GM21390 (cell line): ENCODE measurements at regions not wholly inside any gene's neighbourhood (a gene's known extent, or its start where the extent isn't known, plus 50 kb on each side); places are given as distances from the start of the nearest gene placed in this dataset.

Experiments used
- ATAC-seq: cut with Tn5 transposase; IDR thresholded peaks from one replicate; pipeline ENCODE4 v1.9.1; 2021; ENCODE audit not compliant: unreplicated experiment

GRCh38 chr10:3363311-3364045, 190.9 kb upstream of the PITRM1 start:
- ATAC-seq: no peak

DNA sequence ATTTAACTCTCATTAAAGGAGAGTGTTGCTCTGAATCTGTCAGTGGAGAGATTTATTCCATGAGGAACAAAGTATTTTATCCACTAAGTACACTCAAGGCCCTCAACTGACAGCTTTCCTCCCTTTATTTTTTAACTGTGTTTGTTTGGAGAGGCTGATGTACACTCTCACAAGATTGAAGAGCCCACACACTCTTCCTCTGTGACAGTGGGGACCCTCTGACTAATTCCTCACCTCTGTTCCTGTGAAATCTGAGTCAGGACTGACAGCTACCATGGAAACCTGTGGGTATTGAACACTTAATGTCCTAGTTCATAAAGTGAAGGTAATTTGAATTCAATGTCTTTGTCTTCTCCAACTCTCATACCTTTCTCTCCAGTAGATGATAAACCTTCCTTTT, 189.8 kb upstream of the PITRM1 start:
- no peak for ATAC-seq

DNA sequence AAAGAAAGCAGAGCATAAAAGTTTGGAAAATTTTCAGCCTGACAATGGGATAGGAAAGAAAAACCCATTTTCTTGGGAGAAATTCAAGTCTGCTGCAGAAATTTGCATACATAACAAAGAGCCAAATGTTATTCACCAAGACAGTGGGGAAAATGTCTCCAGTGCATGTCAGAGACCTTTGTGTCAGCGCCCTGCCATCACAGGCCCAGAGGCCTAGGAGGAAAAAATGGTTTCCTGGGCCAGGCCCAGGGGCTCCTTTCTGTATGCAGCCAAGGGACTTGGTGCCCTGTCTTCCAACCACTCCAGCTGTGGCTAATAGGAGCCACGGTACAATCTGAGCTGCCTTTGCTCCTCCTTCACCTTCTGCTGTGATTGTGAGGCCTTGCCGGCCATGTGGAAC, 189.1 kb upstream of the PITRM1 start:
- ATAC-seq: no peak

- no peak for ATAC-seq
These were observed 185.2 kb upstream of the PITRM1 start for GRCh38 chr10:3357737-3358136.

DNA sequence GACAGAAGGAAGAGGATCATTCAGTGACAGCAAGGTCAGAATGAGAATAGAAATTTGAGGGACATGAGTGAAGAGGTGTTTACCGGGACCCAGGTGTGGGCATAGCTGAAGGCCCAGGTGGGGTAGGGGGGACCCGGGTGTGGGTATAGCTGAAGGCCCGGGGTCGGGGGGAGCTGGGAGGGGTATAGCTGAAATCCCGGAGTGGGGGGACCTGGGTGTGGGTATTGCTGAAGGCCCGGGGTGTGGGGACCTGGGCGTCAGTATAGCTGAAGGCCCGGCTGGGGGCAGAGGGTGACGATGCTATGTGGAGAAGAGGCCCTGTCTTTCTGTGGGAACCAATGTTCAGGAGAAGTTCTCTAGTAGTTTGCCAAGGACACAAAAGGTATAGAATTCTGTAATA, 183.0 kb upstream of the PITRM1 start:
- no peak for ATAC-seq

DNA sequence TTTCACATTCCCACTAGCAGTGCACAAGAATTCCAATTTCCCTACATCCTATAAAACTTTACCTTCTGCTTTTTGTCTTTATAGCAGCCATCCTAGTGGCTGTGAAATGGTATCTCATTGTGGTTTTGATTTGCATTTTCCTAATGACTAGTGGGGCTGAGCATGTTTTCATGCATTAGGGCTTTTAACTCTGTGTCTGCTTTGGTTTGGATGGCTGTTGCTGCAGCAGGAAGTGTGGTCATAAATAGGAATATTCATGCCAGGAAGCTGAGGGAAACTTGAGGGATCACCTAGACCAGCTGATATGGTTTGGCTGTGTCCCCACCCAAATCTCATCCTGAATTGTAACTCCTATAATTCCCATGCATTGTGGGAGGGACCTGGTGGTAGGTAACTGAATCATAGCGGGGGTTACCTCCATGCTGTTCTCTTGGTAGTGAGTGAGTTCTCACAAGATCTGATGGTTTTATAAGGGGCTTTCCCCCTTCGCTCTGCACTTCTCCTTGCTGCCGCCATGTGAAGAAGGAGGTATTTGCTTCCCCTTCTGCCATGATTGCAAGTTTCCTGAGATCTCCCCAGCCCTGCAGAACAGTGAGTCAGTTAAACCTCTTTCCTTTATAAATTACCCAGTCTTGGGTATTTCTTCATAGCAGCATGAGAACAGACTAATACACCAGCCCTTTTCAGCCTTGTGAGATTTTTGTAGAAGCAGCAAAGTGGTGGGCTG, 181.8 kb upstream of the PITRM1 start:
- no peak for ATAC-seq

DNA sequence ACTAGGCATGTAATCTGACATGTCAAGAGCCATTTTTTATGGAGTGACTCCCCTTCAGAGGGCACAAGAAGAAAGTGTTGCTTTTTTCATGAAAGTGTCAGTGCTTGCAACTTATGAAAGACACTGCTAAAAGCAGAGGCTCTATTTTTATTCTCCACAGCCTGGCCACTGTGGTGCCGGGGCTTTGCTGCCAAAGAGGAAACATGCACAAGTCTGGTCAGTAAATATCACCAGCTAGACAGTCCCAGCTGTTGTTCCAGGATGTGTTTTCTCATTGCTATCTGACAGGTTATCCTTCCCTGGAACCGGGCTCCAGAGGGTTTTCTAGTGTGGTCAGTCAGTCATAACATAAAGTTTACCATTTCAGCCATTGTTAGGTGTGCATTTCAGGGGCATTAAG, 180.7 kb upstream of the PITRM1 start:
- ATAC-seq: no peak

GRCh38 chr10:3350617-3351258, 178.2 kb upstream of the PITRM1 start:
- no peak for ATAC-seq

GRCh38 chr10:3350205-3350604, 177.6 kb upstream of the PITRM1 start:
- no peak for ATAC-seq

DNA sequence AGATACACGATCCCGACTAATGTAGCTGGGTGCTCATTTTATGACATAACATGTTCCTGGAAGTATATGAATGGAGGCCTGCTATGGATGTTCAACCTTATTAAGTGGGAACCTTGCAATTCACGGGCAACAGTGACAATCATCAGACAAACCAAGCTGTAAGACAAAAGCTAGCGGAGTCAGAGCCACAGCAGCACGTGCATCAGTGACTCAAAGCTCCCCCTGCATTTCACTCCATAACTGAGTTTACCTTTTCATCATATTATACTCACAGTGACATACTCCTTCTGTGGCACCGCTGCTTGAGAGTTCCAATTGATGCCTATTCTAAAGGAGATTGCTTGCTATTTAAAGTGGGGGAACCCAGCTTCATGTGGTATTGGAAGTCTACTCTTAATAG, 176.0 kb upstream of the PITRM1 start:
- no peak for ATAC-seq

- ATAC-seq: no peak
These were observed 175.0 kb upstream of the PITRM1 start for GRCh38 chr10:3347413-3348182.

GRCh38 chr10:3346851-3347250, 174.3 kb upstream of the PITRM1 start:
- ATAC-seq: no peak

DNA sequence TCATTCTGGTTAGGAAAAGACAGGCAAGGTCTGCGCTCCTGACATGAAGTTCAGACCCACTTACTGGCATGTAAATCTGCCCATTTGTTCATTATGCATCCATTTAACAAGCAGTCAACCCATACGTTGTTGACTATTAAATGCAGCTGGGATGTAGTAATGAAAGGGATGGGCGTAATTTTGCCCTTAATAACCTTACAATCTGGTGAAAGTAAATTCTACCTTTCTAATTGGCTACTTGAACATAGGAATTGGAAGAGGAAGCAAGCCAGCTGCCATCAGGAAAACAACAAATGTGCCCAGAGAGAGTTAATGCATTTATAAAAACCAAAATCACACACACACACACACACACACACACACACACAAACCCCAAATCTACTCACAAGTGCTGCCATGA, 170.2 kb upstream of the PITRM1 start:
- ATAC-seq: no peak

DNA sequence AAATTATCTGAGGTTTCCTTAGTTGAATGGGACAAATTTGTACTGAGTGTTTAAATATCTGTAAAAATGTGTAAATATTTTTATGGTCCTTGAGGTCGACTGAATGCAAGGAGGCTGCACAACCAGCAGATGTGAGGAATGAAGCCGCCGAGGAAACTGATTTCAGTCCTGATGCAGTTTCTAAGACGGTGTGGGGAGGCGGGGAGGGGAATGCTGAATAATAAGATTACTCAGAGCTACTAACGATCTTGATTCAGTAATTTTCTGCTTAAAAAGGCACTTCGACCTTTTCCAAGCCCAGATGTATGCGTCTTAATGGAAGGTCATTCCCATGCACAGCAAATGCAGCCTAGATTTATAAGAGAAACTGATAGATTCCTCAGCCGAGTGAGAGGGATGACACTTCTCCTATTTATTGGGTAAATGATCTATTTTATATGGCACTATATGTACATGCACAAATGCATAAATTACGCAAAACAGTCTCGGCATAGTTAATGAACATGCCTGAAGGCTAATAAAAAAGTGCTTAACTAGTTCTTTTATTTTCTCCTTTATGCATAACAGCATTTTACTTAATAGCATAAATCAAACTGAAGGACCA, 167.6 kb upstream of the PITRM1 start:
- ATAC-seq: no peak

GRCh38 chr10:3339531-3339950, 167.0 kb upstream of the PITRM1 start:
- no peak for ATAC-seq

DNA sequence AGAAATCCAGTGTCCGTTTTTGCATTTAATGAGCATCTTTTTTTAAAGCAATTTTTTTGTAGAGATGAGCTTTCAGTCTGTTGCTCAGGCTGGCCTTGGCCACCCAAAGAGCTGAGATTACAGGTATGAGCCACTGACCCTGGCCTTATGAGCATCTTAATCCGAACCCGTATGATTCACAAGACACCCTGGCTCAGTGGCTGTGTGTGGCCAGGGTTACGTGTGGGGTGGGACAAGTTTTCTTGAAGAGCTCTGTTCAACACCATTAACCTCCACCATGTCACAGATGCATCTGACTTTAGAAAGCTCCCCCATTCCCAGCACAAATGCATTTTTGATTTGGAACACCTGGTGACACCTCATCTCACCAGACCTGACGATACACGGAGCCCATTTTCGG, 166.5 kb upstream of the PITRM1 start:
- no peak for ATAC-seq

DNA sequence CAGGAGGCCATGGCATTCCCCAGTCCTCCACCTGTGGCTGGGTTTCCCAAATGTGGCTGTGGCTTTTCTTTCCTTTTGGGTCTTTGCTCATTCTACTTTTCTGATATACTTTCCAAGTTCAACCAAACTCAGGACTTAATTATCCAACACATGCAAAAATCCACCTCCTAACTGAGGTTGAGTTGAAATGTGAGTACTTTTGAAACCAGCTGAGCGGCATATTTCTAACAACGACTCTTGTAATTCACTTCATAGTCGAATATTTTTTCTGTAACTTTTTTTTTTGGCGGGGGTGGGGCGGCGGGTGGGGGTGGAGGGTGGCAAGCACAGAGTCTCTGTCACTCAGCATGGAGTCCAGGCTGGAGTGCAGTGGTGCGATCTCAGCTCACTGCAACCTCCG, 165.2 kb upstream of the PITRM1 start:
- no peak for ATAC-seq

DNA sequence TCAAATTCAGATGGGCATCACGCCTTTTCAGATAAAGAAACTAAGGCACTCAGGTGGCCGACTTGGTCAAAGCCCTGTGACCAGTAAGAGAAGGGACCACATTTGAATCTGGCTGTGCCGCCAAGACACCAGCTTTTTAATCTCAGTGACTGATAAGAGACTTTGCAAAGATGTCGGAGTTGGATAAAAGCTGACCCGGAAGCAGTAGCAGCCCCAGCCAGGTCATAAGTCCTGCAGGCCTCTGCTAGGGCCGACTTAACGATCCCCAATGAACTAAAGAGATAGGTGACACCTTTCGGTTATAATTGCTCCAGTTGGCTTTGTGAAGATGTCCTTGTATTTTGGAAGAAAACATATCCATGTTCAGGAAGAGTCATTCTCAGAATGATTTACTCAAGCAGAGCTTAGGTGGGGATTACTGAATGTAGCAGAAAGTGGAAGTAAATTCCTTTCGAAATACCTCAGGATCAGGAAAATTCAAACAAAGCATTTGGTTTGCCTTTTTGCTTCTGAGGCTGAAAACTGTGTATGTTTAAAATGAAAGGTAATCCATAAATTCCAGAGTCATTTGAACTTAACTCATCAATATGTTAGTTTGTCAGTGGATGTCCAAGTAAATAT, 164.2 kb upstream of the PITRM1 start:
- no peak for ATAC-seq

DNA sequence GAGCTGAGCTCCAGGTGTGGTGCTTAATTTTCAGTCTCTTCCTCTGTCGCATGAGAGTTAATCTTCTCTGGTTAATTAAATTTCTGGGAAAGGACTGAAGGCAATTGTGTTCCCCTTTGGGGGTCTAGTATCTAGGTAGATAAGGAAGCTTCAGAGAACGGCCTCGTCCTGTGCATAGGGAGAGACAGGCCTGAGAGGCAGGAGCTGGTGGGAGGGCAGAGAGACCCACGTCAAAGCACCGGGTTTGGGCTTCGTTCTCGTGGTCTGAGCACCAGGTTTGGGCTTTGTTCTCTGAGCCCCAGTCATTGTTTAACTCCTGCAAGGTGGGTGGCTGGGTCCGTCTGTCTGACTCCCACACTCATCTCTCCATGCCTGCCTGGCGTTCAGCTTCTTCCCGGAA, 160.8 kb upstream of the PITRM1 start:
- ATAC-seq: no peak

DNA sequence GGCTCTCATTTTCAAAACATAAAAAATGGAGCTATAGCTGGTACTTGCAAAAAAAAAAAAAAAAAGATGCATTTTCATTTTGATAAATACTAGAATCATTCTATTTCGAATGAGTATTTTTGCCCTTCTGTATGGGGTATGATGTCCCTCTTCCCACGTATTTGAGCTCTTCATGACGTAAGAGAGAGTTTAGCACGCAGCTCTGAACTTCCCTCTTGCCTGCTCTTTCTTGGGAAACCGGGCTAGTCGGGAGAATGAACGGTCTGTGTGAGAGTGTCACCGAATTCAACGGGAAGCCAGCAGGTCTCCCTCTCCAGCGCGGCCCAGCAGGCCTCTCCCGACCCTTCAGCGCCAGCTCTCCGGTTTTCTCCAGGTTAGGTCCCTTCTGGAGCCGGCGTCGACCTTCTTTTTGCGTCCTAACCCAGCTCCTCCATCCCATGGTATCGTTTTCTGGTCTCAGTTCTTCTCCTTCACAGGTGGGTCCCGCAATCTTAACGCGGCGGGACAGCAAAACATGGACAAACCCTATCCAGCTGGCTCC, 159.2 kb upstream of the PITRM1 start:
- ATAC-seq: no peak
